ENCODE measurements at regions not wholly inside any gene's neighbourhood (a gene's known extent, or its start where the extent isn't known, plus 50 kb on each side); places are given as distances from the start of the nearest gene placed in this dataset.

DNA sequence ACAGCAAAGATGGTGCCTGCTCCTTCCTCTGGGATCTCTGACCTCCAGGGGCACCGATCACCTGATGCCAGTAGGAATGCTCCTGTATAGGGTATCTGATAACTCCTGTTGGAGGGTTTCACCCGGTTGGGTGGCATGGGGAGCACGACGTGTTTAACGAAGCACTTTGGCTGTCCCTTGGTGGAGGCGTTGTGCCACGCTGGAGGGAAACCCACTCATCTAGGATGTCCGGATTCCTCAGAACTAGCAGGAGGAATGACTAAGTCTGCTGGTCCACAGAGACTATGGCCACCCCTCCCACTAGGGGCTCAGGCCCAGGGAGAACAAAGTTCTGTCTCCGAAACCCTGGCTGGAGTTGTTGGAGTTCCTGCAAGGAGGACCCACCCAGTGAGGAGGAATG, 1624.4 kb downstream of the GRIK2 start:
- Mint-ChIP-seq H3K36me3 (no peaks in the 10 kb centered on the region), H3K27me3 (no peaks in the 10 kb centered on the region), H3K4me3 (no peak overlapping the region), H3K27ac (no peak overlapping the region), H3K4me1 (no peaks in the 10 kb centered on the region), H3K9me3 (no peaks in the 10 kb centered on the region)
- no peak for DNase-seq

DNA sequence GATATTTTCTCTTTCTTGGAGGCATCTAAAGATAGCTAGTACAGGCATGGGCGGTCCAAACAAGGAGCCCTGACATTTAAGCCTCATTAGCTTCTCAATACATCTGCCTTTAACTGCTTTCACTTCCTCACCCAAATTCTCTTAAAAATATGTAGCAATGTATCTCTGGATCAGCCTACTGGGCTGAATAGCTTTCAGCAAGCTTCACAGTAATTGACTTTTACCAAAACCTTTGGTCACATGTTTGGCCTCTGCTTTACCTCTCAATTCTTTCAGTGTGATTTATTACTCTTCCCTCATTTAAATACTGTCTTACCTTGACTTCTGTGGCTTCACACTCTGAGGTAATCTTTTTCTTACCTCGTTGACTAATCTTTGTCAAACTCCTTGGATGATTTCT, 1618.1 kb downstream of the GRIK2 start:
- Mint-ChIP-seq H3K27me3 (no peaks in the 10 kb centered on the region), H3K4me1 (no peaks in the 10 kb centered on the region), H3K4me3 (no peak overlapping the region), H3K27ac (no peak overlapping the region), H3K36me3 (no peaks in the 10 kb centered on the region), H3K9me3 (peaks cover 7% of the 10 kb centered on the region)
- no peak for DNase-seq

DNA sequence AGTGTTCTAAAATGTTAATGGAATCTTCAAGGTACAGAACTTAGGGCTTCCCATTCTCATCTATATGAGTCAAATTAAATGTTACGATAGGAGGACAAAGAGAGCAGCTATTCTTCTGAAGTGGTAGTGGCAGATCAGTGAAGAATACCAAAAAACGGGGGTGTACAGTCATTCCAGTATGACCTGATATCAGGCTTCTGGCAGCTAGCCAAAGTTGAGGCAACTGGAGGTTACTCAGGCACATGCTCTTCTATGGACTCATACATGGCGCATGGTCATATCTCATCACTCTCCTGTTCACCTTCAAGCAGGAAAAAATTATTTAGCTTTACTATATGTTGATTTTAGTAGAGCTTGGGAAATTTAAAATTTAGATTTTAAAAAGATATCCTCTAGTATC, 1608.8 kb downstream of the GRIK2 start:
- Mint-ChIP-seq H3K36me3 (no peaks in the 10 kb centered on the region), H3K9me3 (peaks cover 7% of the 10 kb centered on the region), H3K4me3 (no peak overlapping the region), H3K4me1 (no peaks in the 10 kb centered on the region), H3K27ac (no peak overlapping the region), H3K27me3 (no peaks in the 10 kb centered on the region)
- no peak for DNase-seq

DNA sequence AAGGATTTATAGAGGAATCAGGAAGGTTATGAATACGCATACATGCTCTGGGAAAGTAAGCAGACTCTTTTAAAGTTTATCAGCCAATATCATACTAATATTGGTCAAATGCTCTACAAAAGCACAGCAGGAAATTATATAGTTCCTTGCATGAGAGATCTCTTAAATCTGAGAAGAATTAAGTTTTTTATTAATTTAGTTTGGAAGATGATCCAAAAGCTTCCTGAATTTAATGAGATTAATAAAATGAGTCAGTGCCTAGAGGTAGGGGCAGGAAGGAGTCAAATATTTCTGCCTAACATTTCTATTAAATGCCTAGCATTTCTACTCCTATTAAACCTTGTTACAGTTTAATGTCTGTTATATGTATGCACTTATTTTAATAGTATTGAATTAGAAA, 1608.2 kb downstream of the GRIK2 start:
- Mint-ChIP-seq H3K27ac (no peak overlapping the region), H3K4me3 (no peak overlapping the region), H3K36me3 (no peaks in the 10 kb centered on the region), H3K27me3 (no peaks in the 10 kb centered on the region), H3K4me1 (no peaks in the 10 kb centered on the region), H3K9me3 (peaks cover 4% of the 10 kb centered on the region)
- no peak for DNase-seq

DNA sequence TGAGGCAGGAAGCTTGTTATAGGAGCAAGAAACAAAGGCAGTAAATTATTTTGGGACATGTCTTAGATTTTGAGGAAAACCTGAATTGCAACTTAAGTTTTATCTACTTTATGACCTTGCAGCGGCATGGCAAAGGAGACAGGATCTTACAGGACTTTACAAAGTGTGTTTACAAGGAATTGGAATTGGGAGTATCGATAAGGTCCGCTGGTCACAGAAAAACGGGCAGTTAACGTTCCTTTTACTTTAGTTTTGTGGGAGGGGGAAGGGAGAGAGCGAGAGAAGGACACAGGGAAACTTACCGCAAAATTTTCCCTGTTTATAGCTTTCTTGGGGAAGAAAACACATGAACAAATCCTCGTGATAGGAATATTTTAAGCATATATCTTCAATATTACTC, 1607.2 kb downstream of the GRIK2 start:
- Mint-ChIP-seq H3K9me3 (peaks cover 4% of the 10 kb centered on the region), H3K27ac (no peak overlapping the region), H3K4me1 (no peaks in the 10 kb centered on the region), H3K36me3 (no peaks in the 10 kb centered on the region), H3K27me3 (no peaks in the 10 kb centered on the region), H3K4me3 (no peak overlapping the region)
- DNase-seq = no peak

DNA sequence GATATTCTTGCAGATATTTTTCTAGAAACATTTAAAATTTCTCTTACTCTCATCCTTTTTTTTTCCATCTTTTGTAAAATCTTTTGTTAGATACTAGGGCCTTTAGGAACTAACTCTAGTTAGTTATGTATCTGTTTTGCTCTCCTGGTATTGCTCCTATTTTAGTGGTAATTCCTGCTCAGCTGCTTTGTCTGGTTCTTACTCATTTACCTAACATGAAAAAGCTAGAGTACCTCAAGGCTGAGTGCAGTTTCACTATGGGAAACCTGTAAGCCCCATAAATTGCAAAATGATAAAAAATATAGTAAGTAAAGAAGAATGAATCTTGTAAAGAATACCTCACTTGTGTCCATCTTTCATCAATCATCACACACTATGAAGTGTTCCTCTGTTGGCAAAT, 1602.0 kb downstream of the GRIK2 start:
- H3K9me3 Mint-ChIP-seq = no peaks in the 10 kb centered on the region
- no peaks in the 10 kb centered on the region for H3K36me3 Mint-ChIP-seq
- no peak for DNase-seq
- no peaks in the 10 kb centered on the region for H3K27me3 Mint-ChIP-seq
- no peaks in the 10 kb centered on the region for H3K4me1 Mint-ChIP-seq
- H3K27ac Mint-ChIP-seq = no peak overlapping the region
- no peak overlapping the region for H3K4me3 Mint-ChIP-seq

DNA sequence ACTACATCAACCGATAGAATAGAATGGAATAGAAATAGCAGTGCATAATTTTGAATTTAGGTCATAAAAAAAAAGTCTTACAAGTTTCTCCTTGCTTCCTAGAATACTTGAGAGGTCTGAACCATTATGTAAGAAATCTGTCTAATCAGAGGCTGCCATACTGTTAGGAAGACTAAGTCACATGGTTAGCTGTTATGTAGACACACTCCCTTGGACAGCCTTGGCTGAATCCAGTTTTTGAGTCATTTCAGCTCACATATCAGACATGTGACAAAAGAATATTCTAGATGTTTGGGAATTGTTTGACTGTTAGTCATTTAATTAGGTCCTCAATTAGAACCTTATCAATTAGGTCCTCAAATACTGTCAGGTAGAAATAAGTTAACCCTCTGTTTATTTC, 1601.4 kb downstream of the GRIK2 start:
- Mint-ChIP-seq H3K4me1 (no peaks in the 10 kb centered on the region), H3K27ac (no peak overlapping the region), H3K27me3 (no peaks in the 10 kb centered on the region), H3K36me3 (no peaks in the 10 kb centered on the region), H3K4me3 (no peak overlapping the region), H3K9me3 (no peaks in the 10 kb centered on the region)
- DNase-seq = no peak

DNA sequence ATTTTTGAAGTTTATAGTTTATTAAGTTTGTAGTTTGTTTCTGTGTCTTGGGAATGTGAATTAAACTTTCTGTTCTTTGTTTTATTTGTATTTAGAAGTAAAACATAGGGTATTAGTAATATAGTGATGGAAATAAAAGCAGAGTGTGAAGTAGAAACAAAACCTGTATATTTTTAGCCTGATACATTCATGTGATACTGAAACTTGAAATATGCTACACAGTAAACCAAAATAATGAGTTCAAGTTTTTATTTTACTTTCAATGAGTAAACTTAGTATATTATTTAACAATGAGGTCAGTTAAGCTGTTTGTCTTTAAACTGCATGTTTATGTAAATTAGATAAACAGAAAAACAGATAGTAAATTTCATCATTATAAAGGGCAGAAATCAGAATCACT, 1592.6 kb downstream of the GRIK2 start:
- Mint-ChIP-seq H3K36me3 (no peaks in the 10 kb centered on the region), H3K4me1 (no peaks in the 10 kb centered on the region), H3K4me3 (no peak overlapping the region), H3K9me3 (peaks cover 2% of the 10 kb centered on the region), H3K27me3 (no peaks in the 10 kb centered on the region), H3K27ac (no peak overlapping the region)
- DNase-seq = no peak

DNA sequence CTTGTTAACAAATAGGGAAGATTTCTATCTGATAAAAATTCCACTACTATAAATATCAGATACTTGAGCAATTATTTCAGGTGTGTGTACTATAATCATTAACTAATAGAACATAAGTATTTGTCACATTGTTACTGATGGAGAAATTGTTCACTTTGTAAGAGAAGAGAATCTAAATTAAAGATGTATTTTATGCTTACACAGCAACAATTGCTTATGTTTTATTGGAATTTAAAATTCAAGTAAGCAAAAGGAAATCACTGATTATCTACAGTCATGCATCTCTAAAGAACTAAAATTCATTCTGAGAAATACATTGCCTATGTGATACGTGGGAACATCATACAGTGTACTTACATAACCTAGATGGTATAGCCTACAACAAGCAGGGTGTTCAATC, 1590.8 kb downstream of the GRIK2 start:
- DNase-seq = no peak
- Mint-ChIP-seq H3K9me3 (peaks cover 2% of the 10 kb centered on the region), H3K27me3 (no peaks in the 10 kb centered on the region), H3K36me3 (no peaks in the 10 kb centered on the region), H3K4me1 (no peaks in the 10 kb centered on the region), H3K4me3 (no peak overlapping the region), H3K27ac (no peak overlapping the region)

DNA sequence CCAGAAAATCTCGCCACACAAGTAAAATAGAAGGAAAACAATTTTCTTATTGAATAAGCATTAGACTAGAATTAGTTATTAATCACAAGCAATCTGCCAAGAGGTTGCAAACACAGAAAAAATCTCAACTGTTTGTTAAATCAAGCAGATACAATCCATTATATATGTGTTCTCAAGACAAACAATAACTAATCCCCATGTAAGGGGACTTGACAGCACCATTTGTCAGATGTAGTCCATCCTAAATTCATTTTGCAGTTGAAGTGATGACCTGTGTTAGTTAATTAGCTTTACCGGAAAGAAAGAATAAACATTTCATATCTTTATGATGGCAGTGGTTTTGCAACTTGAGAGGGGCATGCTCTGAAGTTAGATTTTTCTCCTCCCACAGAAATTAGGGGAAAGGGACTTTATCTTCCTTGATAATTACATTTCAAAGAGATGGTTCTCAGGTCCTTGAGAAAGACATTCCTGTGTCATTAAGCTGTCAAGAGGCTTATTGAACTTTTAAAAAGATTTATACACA, 1588.0 kb downstream of the GRIK2 start:
- H3K27me3 Mint-ChIP-seq = no peaks in the 10 kb centered on the region
- peaks cover 2% of the 10 kb centered on the region for H3K9me3 Mint-ChIP-seq
- H3K4me3 Mint-ChIP-seq = no peak overlapping the region
- no peaks in the 10 kb centered on the region for H3K4me1 Mint-ChIP-seq
- no peaks in the 10 kb centered on the region for H3K36me3 Mint-ChIP-seq
- H3K27ac Mint-ChIP-seq = no peak overlapping the region
- no peak for DNase-seq

DNA sequence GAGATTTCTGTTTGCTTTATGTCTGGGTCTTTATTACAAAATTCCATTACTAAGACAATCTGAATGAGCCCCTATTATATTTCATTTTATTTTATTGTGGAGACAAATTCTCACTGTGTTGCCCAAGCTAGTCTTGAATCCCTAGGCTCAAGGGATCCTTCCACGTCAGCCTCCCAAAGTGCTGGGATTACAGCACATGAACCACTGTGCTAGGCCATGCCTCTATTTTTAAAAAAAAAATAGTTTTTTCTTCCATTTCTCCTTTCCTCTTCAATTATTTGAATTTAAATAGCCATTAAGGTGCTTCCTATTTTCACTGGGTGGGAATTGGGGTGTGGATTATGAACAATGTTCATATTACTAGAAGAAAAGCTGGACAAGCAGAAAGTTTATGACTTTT, 1587.4 kb downstream of the GRIK2 start:
- no peak for DNase-seq
- Mint-ChIP-seq H3K4me3 (no peak overlapping the region), H3K4me1 (no peaks in the 10 kb centered on the region), H3K9me3 (peaks cover 5% of the 10 kb centered on the region), H3K27ac (no peak overlapping the region), H3K27me3 (no peaks in the 10 kb centered on the region), H3K36me3 (no peaks in the 10 kb centered on the region)

DNA sequence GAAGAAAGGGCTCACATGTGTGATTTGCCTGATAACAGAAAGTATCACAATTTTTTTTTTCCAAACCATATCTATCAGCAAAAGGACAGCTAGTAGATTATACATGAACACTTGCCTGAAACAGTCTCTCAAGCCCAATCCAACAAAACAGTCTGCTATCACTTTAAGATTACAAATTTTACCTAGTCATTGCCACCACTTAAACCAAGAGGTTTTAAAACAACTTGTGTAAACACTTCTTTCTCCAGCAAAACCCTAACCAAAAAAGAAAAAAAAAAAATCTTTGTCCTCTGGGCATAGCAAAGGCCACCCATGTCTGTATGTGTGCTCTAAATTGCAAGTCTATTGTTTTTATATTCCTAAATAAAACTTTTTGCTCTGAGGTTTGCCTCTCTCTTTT, 1568.4 kb downstream of the GRIK2 start:
- DNase-seq = no peak
- Mint-ChIP-seq H3K4me1 (no peaks in the 10 kb centered on the region), H3K27me3 (no peaks in the 10 kb centered on the region), H3K27ac (no peak overlapping the region), H3K4me3 (no peak overlapping the region), H3K9me3 (peaks cover 1% of the 10 kb centered on the region), H3K36me3 (no peaks in the 10 kb centered on the region)

DNA sequence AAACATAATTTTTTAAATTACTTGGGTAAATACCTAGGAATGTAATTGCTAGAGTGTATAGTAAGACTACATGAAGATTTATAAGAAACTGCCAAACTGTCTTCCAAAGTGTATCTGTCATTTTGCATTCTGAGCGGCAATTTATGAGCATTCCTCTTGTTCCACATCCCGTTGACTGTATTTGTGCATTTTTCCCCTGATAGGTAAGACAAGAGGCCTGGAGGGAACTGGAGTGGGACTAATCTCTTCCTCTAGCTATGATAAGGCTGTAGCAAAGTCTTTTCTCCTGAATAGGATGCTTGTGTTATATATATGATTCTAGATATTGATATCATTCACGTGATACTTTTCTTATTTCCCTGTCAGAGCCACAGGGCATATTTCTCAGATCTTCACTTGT, 1557.5 kb downstream of the GRIK2 start:
- Mint-ChIP-seq H3K36me3 (no peaks in the 10 kb centered on the region), H3K27ac (no peak overlapping the region), H3K27me3 (no peaks in the 10 kb centered on the region), H3K9me3 (peaks cover 2% of the 10 kb centered on the region), H3K4me1 (no peaks in the 10 kb centered on the region), H3K4me3 (no peak overlapping the region)
- no peak for DNase-seq

DNA sequence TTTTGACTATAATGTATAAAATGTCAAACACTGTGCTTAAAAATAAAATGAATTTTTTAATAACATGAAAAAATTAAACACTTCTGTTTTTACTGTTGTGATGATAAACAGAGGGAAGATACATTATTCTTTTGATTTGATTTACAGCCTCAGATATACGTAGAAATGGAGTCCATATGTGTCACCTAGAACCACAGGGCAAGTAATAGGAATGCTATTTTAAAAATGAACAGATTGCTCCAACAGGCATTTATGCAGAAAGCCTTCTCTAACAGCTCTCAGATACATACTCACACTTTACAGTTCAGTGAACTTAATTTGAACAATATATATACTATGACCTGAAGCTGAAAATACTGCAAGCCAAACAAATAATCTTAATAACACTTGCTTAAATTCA, 1551.0 kb downstream of the GRIK2 start:
- Mint-ChIP-seq H3K9me3 (peaks cover 3% of the 10 kb centered on the region), H3K4me3 (no peak overlapping the region), H3K4me1 (no peaks in the 10 kb centered on the region), H3K36me3 (no peaks in the 10 kb centered on the region), H3K27me3 (no peaks in the 10 kb centered on the region), H3K27ac (no peak overlapping the region)
- no peak for DNase-seq

DNA sequence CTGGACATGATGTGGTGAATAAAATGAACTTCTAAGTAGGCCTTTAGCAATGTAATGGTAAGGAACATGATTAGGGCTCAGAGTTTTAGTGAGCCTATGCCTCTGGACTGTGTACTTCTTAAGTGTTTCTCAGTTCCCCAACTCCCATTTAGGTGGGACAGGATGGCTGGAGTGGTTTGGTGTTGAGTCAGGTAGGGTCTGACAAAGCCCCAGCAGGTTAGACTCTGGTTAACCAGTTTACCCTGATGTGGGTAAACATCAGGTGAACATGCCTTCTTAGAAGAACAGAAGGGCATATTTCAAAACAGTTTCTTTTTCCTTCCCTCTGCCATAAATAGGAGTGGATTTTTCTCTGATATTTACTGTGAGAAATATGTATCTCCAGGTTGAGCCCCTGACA, 1548.7 kb downstream of the GRIK2 start:
- no peaks in the 10 kb centered on the region for H3K4me1 Mint-ChIP-seq
- no peak overlapping the region for H3K4me3 Mint-ChIP-seq
- H3K36me3 Mint-ChIP-seq = no peaks in the 10 kb centered on the region
- peaks cover 3% of the 10 kb centered on the region for H3K9me3 Mint-ChIP-seq
- no peak for DNase-seq
- no peaks in the 10 kb centered on the region for H3K27me3 Mint-ChIP-seq
- no peak overlapping the region for H3K27ac Mint-ChIP-seq

DNA sequence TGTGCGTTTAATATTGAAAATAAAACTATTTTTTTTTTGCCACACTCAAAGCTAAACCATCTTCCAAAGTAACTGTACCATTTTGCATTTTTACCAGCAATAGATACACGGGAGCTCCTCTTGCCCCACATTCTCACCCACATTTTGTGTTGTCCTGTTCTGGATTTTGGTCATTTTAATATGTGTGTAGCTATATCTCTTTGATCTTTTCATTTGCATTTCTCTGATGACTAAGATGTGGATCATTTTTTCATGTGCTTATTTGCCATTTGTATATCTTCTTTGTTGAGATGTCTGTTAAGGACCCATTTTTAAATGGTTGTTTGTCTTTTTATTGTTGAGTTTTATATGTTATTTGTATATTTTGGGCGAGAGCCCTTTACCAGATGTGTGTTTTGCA, 1543.5 kb downstream of the GRIK2 start:
- Mint-ChIP-seq H3K9me3 (peaks cover 3% of the 10 kb centered on the region), H3K27ac (no peak overlapping the region), H3K4me1 (no peaks in the 10 kb centered on the region), H3K36me3 (no peaks in the 10 kb centered on the region), H3K4me3 (no peak overlapping the region), H3K27me3 (no peaks in the 10 kb centered on the region)
- DNase-seq = no peak

DNA sequence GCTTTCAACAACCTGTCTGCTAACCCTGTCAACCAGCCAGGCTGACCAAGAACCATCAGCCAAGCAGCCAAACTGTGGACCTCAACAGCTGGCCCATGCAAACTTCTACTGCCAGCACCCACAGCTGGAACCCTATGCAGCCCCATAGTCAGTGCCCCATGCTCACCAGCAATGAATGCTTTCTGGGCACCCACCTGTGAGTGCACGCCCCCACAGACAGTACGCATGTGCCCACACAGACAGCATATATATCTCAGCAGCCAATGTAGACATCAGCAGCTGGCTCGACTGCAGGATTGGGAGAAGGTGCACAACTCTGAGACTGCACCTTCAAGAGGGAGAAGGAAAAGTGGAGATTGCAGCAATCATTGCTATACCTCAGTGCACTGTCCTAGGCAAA, 1534.6 kb downstream of the GRIK2 start:
- Mint-ChIP-seq H3K4me1 (no peaks in the 10 kb centered on the region), H3K27me3 (no peaks in the 10 kb centered on the region), H3K27ac (no peak overlapping the region), H3K36me3 (no peaks in the 10 kb centered on the region), H3K4me3 (no peak overlapping the region), H3K9me3 (no peaks in the 10 kb centered on the region)
- DNase-seq = no peak

Data from activated naive CD8-positive, alpha-beta T cell treated with anti-CD3 and anti-CD28 coated beads for 36 hours (primary cell).